ENCODE measurements at regions not wholly inside any gene's neighbourhood (a gene's known extent, or its start where the extent isn't known, plus 50 kb on each side); places are given as distances from the start of the nearest gene placed in this dataset.

DNA sequence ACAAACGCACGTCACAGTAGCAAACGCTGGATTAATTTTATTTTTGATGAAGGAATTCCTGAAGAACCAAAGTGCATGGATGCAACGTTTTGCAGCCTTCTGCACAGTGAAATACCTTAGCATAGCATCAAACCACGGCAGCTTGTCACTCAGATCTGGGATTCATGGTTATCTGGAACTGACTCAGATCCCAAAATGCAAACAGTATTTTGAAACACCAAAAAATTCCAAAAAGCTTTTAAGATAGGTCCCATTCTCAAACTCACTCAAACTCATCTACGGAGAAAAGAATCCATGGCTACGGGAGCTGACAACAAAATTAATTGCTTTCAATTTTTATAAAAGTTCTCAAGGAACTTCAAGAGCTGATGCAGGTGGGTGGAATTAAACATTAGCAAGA lies 116.2 kb upstream of the SALL4 start:
- Histone ChIP-seq H3K4me1 (no peaks in the 10 kb centered on the region), H3K27ac (no peak overlapping the region), H3K27me3 (no peaks in the 10 kb centered on the region), H3K4me3 (no peak overlapping the region), H3K9me3 (no peaks in the 10 kb centered on the region), H3K36me3 (no peaks in the 10 kb centered on the region)
- 74 to 82% methylated on average over 7 of the region's 7 CpGs for WGBS, 2 donors
- DNase-seq (ENCODE audit: low spot score in 2 of 2): no peak
- TF ChIP-seq CTCF (IDR thresholded peaks at IDR 0.05) (no peak), EP300 (IDR thresholded peaks at IDR 0.05) (no peak), POLR2A (IDR thresholded peaks at IDR 0.05) (no peak)

- TF ChIP-seq CTCF (IDR thresholded peaks at IDR 0.05): no peak
- no peak for TF ChIP-seq POLR2A (IDR thresholded peaks at IDR 0.05)
- TF ChIP-seq EP300 (IDR thresholded peaks at IDR 0.05): no peak
- 60 to 61% methylated on average over 4 of the region's 4 CpGs for WGBS, 2 donors
Measured at GRCh38 chr20:51917886-51918535, 115.7 kb upstream of the SALL4 start.

GRCh38 chr20:51916244-51916643 lies 113.9 kb upstream of the SALL4 start:
- no peak overlapping the region for H3K27ac ChIP-seq
- no peak overlapping the region for H3K4me3 ChIP-seq
- H3K4me1 ChIP-seq: no peaks in the 10 kb centered on the region
- 97 to 98% methylated on average over 4 of the region's 4 CpGs for WGBS, 2 donors
- H3K9me3 ChIP-seq: no peaks in the 10 kb centered on the region
- DNase-seq (ENCODE audit: low spot score in 2 of 2): no peak
- H3K36me3 ChIP-seq: no peaks in the 10 kb centered on the region
- no peaks in the 10 kb centered on the region for H3K27me3 ChIP-seq
- no peak for TF ChIP-seq CTCF (IDR thresholded peaks at IDR 0.05)

More at GRCh38 chr20:51917886-51918535, 115.7 kb upstream of the SALL4 start:
- Histone ChIP-seq H3K9me3 (no peaks in the 10 kb centered on the region), H3K4me3 (no peak overlapping the region), H3K4me1 (no peaks in the 10 kb centered on the region), H3K27me3 (no peaks in the 10 kb centered on the region), H3K27ac (no peak overlapping the region), H3K36me3 (no peaks in the 10 kb centered on the region)
- no peak for DNase-seq (ENCODE audit: low spot score in 2 of 2)

DNA sequence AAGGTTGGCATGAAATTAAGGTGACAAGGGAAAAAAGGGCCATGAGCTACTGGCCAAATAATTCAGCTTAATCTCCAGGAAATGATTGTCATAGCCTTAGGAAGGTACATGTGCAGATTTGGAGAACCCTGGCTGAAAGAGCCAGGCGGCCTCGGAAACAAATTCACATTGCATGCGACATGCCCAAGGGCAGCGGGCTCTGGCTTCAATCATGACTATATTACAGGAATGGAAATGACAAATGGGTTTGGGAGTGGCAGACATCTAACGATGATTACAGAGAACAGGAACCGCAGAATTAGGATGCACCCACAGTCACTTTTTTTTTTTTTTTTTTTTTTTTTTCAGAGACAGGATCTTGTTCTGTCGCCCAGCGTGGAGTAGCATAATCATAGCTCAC lies 112.4 kb upstream of the SALL4 start:
- no peaks in the 10 kb centered on the region for H3K9me3 ChIP-seq
- TF ChIP-seq CTCF (IDR thresholded peaks at IDR 0.05) (no peak), EP300 (IDR thresholded peaks at IDR 0.05) (no peak), POLR2A (IDR thresholded peaks at IDR 0.05) (no peak)
- no peak for DNase-seq (ENCODE audit: low spot score in 2 of 2)
- H3K27ac ChIP-seq: no peak overlapping the region
- peaks cover 0 to 5% (median 0%) of the 10 kb centered on the region in 4 donors for H3K4me1 ChIP-seq
- 85 to 90% methylated on average over 8 of the region's 8 CpGs for WGBS, 2 donors
- no peaks in the 10 kb centered on the region for H3K36me3 ChIP-seq
- H3K27me3 ChIP-seq: no peaks in the 10 kb centered on the region
- H3K4me3 ChIP-seq: no peak overlapping the region

GRCh38 chr20:51910321-51911050 lies 108.2 kb upstream of the SALL4 start:
- no peak for TF ChIP-seq EP300 (IDR thresholded peaks at IDR 0.05)
- no peak for TF ChIP-seq POLR2A (IDR thresholded peaks at IDR 0.05)
- no peak for TF ChIP-seq CTCF (IDR thresholded peaks at IDR 0.05)
- Histone ChIP-seq H3K4me3 (no peak overlapping the region), H3K9me3 (no peaks in the 10 kb centered on the region), H3K4me1 (peaks cover 0 to 5% (median 0%) of the 10 kb centered on the region in 4 donors), H3K27ac (no peak overlapping the region), H3K27me3 (no peaks in the 10 kb centered on the region), H3K36me3 (no peaks in the 10 kb centered on the region)
- DNase-seq (ENCODE audit: low spot score in 2 of 2): no peak
- 24 to 28% methylated on average over 7 of the region's 7 CpGs for WGBS, 2 donors

Data from tibial nerve (tissue), 4 donors.